CD14-positive monocyte (primary cell): ENCODE measurements at regions not wholly inside any gene's neighbourhood (a gene's known extent, or its start where the extent isn't known, plus 50 kb on each side); places are given as distances from the start of the nearest gene placed in this dataset.

Experiments used
- DNase-seq, 3 donors: peaks; one replicate each; pipeline ENCODE4 v3.0.0-alpha.2; 2011 to 2022
- H2AFZ ChIP-seq: 2 replicates; pipeline ENCODE4 v1.6.0; 2012; ENCODE audit warnings: mild to moderate bottlenecking, low read depth, low read length, inconsistent platforms; ENCODE audit not compliant: insufficient read depth, poor library complexity, severe bottlenecking
- H3K27ac ChIP-seq, 2 donors: 1 replicate in 1 of 2; 2 replicates in 1 of 2; pipeline ENCODE4 v1.5.1; 2012 to 2013; ENCODE audit warnings: low read length in 2 of 2, control low read depth in 1 of 2, inconsistent platforms in 1 of 2, low read depth in 1 of 2, mild to moderate bottlenecking in 1 of 2
- H3K27me3 ChIP-seq, 2 donors: one replicate each; pipeline versions ENCODE4 v1.6.0 to v1.6.1; 2011 to 2013; ENCODE audit warnings: low read length in 2 of 2; ENCODE audit not compliant: control insufficient read depth in 2 of 2, insufficient read depth in 2 of 2
- H3K36me3 ChIP-seq, 2 donors: replicated peaks in 1 of 2; 1 replicate in 1 of 2; 2 replicates in 1 of 2; pipeline versions ENCODE4 v1.5.1 to v1.6.1; 2012 to 2013; ENCODE audit warnings: low read length in 2 of 2, control low read depth in 1 of 2, inconsistent platforms in 1 of 2, mild to moderate bottlenecking in 1 of 2; ENCODE audit not compliant: insufficient read depth in 2 of 2, control insufficient read depth in 1 of 2
- H3K4me1 ChIP-seq, 2 donors: 1 replicate in 1 of 2; 2 replicates in 1 of 2; pipeline versions ENCODE4 v1.5.1 to v1.6.1; 2012 to 2013; ENCODE audit warnings: low read length in 2 of 2, control low read depth in 1 of 2, inconsistent platforms in 1 of 2, mild to moderate bottlenecking in 1 of 2, moderate library complexity in 1 of 2; ENCODE audit not compliant: insufficient read depth in 2 of 2, control insufficient read depth in 1 of 2
- H3K4me2 ChIP-seq: replicated peaks from 2 replicates; pipeline ENCODE3; 2012; ENCODE audit warnings: low read length, moderate library complexity, mild to moderate bottlenecking; ENCODE audit not compliant: poor library complexity, severe bottlenecking; ENCODE audit errors: extremely low read depth
- H3K4me3 ChIP-seq, 3 experiments: fragments of 200-600 bp in 1 of 3; sonication (generic) in 1 of 3; replicated peaks in 1 of 3; 1 replicate in 2 of 3; 2 replicates in 1 of 3; pipeline ENCODE4 v1.5.1; 2011 to 2013; ENCODE audit warnings: low read length in 3 of 3, mild to moderate bottlenecking in 3 of 3, control low read depth in 2 of 3, low read depth in 2 of 3, inconsistent platforms in 1 of 3, moderate library complexity in 1 of 3
- H3K79me2 ChIP-seq: 2 replicates; pipeline ENCODE4 v1.6.0; 2012; ENCODE audit warnings: mild to moderate bottlenecking, control low read depth, inconsistent platforms, low read length, moderate library complexity; ENCODE audit not compliant: insufficient read depth
- H3K9ac ChIP-seq: 2 replicates; pipeline ENCODE4 v1.6.0; 2017; ENCODE audit warnings: low read length, mild to moderate bottlenecking; ENCODE audit not compliant: insufficient read depth, poor library complexity, severe bottlenecking
- H3K9me3 ChIP-seq, 2 donors: replicated peaks in 1 of 2; 1 replicate in 1 of 2; 2 replicates in 1 of 2; pipeline versions ENCODE4 v1.5.1 to v1.6.1; 2012 to 2013; ENCODE audit warnings: low read length in 2 of 2, control low read depth in 1 of 2; ENCODE audit not compliant: control insufficient read depth in 1 of 2, insufficient read depth in 1 of 2
- H4K20me1 ChIP-seq: 2 replicates; pipeline ENCODE4 v1.6.0; 2012; ENCODE audit warnings: mild to moderate bottlenecking, low read length, control low read depth, moderate library complexity; ENCODE audit not compliant: insufficient read depth
- H3K27ac Mint-ChIP-seq, 7 donors: one replicate each; pipeline ENCODE4 v1.8.0; 2020; ENCODE audit warnings: mild to moderate bottlenecking in 7 of 7, mixed read lengths in 7 of 7, moderate library complexity in 6 of 7, inconsistent platforms in 2 of 7
- H3K27me3 Mint-ChIP-seq, 3 donors: one replicate each; pipeline ENCODE4 v1.8.0; 2021 to 2022; ENCODE audit warnings: low read depth in 3 of 3, mild to moderate bottlenecking in 3 of 3, mixed read lengths in 3 of 3, moderate library complexity in 3 of 3, inconsistent platforms in 1 of 3
- H3K36me3 Mint-ChIP-seq, 2 donors: one replicate each; pipeline ENCODE4 v1.8.0; 2020; ENCODE audit warnings: mixed read lengths in 2 of 2, inconsistent platforms in 1 of 2, mild to moderate bottlenecking in 1 of 2
- H3K4me1 Mint-ChIP-seq: one replicate; pipeline ENCODE4 v1.8.0; 2020; ENCODE audit warnings: mild to moderate bottlenecking, mixed read lengths
- H3K4me3 Mint-ChIP-seq, 2 donors: one replicate each; pipeline ENCODE4 v1.8.0; 2020; ENCODE audit warnings: mild to moderate bottlenecking in 2 of 2, mixed read lengths in 2 of 2, moderate library complexity in 1 of 2
- H3K9me3 Mint-ChIP-seq, 7 donors: one replicate each; pipeline ENCODE4 v1.8.0; 2020 to 2022; ENCODE audit warnings: mixed read lengths in 7 of 7, mild to moderate bottlenecking in 6 of 7, moderate library complexity in 6 of 7, inconsistent platforms in 2 of 7
- WGBS: methylation state at CpG from one replicate; pipeline ENCODE4 v1.1.5; 2013; ENCODE audit warnings: missing lambda C conversion rate; ENCODE audit not compliant: insufficient coverage; 5-methylcytosine and 5-hydroxymethylcytosine counted together
- intact Hi-C, 2 donors: fragments of 100-400 bp; cut with micrococcal nuclease; formaldehyde crosslinking; loops; one replicate each; pipeline versions ENCODE4 v1.15.0 to v1.15.1; 2023
- TF ChIP-seq, protein P1 (sequence below): fragments of 200-600 bp; IDR thresholded peaks from one replicate; pipeline ENCODE4 v1.8.0; 2022; ENCODE audit warnings: antibody characterized with exemption, mild to moderate bottlenecking

DNA sequence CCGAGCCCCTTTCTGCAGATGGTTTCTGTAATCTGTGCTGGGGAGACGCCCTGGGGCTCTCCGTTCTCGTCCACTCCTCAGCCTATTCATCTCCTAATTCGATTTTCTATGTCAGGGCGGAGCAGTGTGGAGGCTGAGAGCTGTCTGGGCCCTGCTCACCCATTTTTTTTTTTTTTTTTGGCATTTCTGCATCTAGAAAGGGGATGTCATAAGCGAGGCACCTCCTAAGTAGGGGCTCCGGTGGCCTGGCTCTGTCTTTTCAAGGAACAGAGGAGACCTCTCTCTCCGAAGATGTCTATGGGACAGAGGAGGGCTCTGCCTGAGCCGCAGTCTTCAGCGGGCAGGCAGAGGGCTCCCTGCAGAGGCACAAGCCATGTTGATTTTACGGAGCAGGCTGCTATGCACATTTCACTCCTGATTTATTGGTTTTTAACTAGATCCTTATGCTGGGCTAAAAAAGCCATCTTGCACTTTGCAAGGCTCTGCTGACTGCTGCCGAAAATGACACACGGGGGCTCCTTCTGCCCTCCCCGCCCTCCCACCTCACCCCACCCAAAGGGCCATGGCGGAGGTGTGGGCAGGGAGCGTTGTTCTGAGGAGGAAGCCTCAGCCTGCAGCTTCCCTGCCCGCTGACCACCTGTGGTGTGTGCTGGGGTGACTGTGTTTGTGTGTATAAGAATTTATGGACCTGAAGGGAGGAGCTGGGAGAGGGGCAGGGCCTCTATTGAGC, 71.0 kb downstream of the FOXD2 start:
- Histone ChIP-seq H3K9ac (no peak overlapping the region), H3K4me1 (peaks cover 4 to 9% of the 10 kb centered on the region in 2 donors), H3K36me3 (no peaks in the 10 kb centered on the region), H3K27me3 (peaks cover 53 to 56% of the 10 kb centered on the region in 2 donors), H3K79me2 (no peaks in the 10 kb centered on the region), H4K20me1 (no peaks in the 10 kb centered on the region), H3K4me2 (peak overlapping the region; percentile 69), H3K4me3 (no peak overlapping the region), H2AFZ (no peak overlapping the region), H3K27ac (no peak overlapping the region), H3K9me3 (peaks cover 0 to 17% of the 10 kb centered on the region in 2 donors)
- intact Hi-C loops: no loop called here
- Mint-ChIP-seq H3K27ac (no peak overlapping the region), H3K36me3 (no peaks in the 10 kb centered on the region), H3K4me3 (peak overlapping the region in 1 of 2 donors; percentile 77), H3K27me3 (peaks cover 55 to 74% (median 65%) of the 10 kb centered on the region in 3 donors), H3K9me3 (peaks cover 0 to 17% (median 5%) of the 10 kb centered on the region in 7 donors), H3K4me1 (peaks cover 5% of the 10 kb centered on the region)
- TF ChIP-seq, protein P1, sequence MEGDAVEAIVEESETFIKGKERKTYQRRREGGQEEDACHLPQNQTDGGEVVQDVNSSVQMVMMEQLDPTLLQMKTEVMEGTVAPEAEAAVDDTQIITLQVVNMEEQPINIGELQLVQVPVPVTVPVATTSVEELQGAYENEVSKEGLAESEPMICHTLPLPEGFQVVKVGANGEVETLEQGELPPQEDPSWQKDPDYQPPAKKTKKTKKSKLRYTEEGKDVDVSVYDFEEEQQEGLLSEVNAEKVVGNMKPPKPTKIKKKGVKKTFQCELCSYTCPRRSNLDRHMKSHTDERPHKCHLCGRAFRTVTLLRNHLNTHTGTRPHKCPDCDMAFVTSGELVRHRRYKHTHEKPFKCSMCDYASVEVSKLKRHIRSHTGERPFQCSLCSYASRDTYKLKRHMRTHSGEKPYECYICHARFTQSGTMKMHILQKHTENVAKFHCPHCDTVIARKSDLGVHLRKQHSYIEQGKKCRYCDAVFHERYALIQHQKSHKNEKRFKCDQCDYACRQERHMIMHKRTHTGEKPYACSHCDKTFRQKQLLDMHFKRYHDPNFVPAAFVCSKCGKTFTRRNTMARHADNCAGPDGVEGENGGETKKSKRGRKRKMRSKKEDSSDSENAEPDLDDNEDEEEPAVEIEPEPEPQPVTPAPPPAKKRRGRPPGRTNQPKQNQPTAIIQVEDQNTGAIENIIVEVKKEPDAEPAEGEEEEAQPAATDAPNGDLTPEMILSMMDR: no peak
- 11% methylated on average over 7 of the region's 18 CpGs for WGBS
- no peak for DNase-seq

DNA sequence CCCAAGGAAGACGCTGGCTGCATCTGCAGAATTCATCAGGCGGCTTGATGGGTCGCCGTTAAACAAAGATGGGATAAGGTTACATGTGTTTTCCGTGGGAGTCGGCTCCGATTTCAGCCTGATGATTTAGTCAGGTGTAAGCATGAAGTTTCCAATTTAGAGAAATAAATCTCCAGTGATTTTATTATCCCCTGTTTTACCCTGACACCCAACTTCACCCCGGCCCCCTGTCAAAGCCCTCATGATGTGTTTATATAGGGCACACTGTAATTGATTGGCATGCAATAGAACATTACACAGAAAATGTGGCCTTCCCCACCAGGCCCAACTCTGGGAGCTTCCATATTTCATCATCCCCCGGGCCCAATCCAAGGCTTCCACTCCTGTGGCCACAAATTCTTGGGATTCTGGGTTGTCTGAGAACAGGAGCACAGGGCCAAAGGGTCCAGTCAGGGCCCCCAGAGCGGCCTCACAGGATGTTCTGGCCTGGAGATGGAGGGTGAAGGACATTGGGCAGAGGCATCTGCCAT, 72.5 kb downstream of the FOXD2 start:
- H3K9me3 ChIP-seq: peaks cover 6 to 17% of the 10 kb centered on the region in 2 donors
- no peaks in the 10 kb centered on the region for H3K36me3 ChIP-seq
- TF ChIP-seq, protein P1: no peak
- H2AFZ ChIP-seq: no peak overlapping the region
- peaks cover 0 to 24% (median 9%) of the 10 kb centered on the region in 7 donors for H3K9me3 Mint-ChIP-seq
- H3K27me3 Mint-ChIP-seq: peaks cover 51 to 73% (median 63%) of the 10 kb centered on the region in 3 donors
- peaks cover 4 to 9% of the 10 kb centered on the region in 2 donors for H3K4me1 ChIP-seq
- H3K79me2 ChIP-seq: no peaks in the 10 kb centered on the region
- WGBS: no CpG with 5 or more reads among the region's 10 CpGs
- H3K4me1 Mint-ChIP-seq: peaks cover 5% of the 10 kb centered on the region
- H4K20me1 ChIP-seq: no peaks in the 10 kb centered on the region
- H3K27ac ChIP-seq: no peak overlapping the region
- DNase-seq: no peak
- peak overlapping the region in 1 of 2 donors; percentile 22 for H3K4me3 Mint-ChIP-seq
- H3K9ac ChIP-seq: no peak overlapping the region
- no peak overlapping the region for H3K4me2 ChIP-seq
- intact Hi-C loops: no loop called here
- no peak overlapping the region for H3K4me3 ChIP-seq
- no peak overlapping the region for H3K27ac Mint-ChIP-seq
- H3K36me3 Mint-ChIP-seq: no peaks in the 10 kb centered on the region
- H3K27me3 ChIP-seq: peaks cover 49 to 59% of the 10 kb centered on the region in 2 donors
